CD4-positive, alpha-beta T cell treated with Interferon gamma for 1 hour (primary cell): ENCODE measurements at regions not wholly inside any gene's neighbourhood (a gene's known extent, or its start where the extent isn't known, plus 50 kb on each side); places are given as distances from the start of the nearest gene placed in this dataset.
"Not testable (repeated sequence)": the region's sequence is repeated elsewhere in the genome, so short reads cannot be mapped to it uniquely, and the experiment has no call there.

Experiments
- DNase-seq: peaks from one replicate; pipeline ENCODE4 v3.0.0-alpha.2; 2020

GRCh38 chr7:25456467-25457171 is 228.3 kb upstream of the NPVF start:
- no peak for DNase-seq

- no peak for DNase-seq
Measured at GRCh38 chr7:25459057-25459456, 230.8 kb upstream of the NPVF start.

DNA sequence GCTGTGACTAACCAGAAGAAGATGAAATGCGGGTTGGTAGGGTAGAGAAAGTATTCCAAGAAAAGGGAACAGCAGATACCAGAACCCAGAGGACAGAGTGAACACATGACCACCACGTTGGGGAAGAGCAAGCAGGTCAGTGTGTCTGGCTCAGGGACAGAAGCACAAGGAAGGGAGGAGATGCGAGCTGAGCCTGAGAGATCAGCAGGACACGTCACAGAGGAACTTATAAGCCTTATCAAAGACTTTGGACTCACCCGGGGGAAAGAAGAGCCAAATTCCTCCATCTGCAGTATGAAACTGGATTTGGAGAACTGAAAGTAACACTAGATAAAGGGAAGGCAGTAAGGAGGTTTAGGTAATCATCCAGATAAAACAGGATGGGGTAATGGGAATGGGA is 232.1 kb upstream of the NPVF start:
- DNase-seq = no peak

DNA sequence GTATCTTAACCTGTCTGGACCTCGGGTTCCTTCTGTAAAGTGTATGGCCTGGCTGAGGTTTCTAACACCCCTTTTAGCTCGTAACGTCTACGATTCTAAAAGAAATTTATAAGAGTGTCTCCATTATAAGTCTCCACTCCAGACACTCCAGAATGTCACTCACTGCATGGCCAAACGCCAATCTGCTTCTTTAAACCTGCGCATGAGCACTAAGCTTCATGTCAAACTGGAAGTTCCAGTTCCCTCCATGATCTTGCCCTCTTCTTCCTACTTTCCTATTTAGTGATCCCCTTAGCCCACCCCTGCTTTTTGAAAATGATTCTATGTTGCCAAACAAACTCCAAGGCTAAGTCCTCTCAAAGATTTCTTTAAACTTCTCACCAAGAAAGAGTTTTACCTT is 241.4 kb upstream of the NPVF start:
- DNase-seq = no peak

DNA sequence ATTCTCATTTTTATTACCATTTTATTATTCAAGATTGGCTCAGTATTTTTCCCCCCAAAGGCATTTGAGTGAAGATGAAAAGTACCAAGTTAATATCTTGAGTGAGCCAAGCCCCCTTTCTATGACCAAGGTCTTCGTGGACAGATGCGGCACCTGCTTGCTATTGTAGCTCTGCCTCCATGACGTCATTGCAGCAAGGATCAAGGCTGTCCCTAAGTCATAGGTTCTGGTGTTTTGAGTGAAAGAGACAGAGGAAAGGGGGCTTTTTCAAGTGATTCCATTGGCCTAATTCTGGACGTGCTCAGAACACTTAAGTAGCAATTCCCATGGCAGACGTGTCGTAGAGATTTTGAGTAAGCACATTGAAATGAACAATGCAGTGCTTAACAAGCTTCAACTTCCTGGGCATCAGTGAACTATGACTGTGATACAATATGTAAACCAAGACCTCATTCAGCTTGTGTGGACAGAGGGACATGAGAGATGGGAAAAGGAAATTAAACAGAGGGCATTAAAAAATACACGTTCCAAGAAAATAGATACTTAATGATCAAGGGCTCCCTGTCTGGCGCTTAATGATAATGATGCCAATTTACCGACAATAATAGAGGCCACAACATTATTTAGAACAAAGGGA is 248.7 kb upstream of the NPVF start:
- DNase-seq = no peak

DNA sequence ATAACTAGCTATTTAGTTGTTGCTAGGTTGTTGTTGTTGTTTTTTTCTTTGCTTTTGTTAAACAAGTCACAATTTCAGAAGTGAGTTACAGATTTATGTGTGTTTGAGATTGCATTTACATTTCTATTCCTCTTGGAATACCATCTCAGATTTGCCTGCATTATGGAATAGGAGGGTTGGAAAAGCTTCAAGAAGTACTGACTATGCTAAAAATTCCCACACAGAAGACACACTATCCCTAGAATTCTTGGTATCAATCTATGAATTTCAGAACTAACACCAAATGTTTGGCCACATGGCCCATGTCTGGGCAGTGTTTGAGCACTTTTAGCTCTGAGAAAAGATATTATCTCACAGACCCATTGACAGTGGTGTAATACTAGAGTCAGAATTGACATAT is 249.9 kb upstream of the NPVF start:
- DNase-seq = not testable (repeated sequence)

DNA sequence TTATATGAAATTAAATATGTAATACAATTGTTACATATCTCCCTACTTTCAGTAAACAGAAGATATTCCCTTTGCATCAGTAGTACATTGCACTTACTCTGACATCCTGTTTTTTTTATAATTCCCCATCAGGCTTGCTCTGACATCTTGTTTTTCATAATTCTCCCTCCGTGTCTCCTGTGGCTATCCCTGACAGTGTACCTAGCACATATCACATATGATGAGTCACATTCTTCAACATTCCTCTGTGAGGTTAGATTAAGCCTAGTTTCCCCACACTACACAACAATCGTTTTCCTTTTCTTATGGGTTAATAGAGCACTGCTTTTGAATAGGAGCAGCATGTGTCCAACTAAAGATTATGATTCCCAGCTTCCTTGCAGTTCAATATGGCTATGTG is 250.6 kb upstream of the NPVF start:
- DNase-seq = no peak

DNA sequence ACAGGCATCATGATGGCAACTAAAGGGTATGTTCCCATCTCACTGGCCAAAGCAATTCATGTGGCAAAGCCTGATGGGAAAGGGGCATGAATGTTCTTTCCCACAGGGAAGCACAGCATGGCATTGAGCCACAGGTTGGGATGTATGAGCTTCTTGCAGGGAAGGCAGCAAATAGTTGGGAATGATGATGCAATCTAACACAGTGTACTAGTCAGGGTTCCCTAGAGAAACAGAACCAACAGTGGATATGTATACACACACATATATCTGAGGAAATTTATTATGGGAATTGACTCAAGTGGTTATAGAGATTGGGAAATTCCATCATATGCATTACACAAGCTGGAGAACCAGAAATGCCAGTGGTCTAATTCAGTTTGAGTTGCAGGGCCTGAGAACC is 253.6 kb upstream of the NPVF start:
- DNase-seq = no peak

DNA sequence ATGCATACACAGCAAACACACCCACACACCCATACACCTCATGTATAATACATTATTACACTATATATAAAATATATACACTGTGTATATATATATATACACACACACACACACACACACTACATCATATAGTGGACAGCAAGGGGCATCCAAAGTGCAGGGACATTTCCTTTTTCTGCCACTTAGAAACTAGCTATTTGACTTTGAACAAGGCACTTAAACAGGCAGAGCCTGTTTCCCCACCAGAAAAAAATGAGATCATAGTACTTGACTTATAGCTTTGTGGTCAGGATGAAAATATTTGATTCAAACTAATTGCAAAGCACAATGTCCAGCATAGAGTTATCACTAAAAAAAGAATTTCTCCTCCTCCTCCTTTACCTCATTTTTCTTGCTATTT is 254.3 kb upstream of the NPVF start:
- no peak for DNase-seq

GRCh38 chr7:25485026-25485425 is 256.7 kb upstream of the NPVF start:
- no peak for DNase-seq

DNA sequence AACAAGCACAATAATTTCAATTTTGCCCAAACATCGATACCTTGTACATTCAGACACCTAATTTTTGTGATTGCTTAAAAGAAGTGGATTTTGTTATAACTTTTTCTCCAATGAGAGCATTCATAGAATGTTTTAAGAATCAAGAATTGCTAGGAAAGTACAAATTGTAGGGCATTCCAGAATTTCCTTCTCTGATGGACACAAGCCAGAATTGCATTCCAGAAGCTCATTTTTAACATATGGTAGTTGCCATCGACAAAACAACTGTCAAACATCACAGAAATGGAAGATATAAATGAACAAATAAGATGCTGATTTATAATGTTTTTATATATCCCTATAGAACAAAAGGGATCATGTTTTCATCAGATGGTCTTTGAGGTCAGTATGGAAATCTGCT is 258.4 kb upstream of the NPVF start:
- DNase-seq = no peak

- no peak for DNase-seq
Measured at GRCh38 chr7:25493805-25494366, 265.6 kb upstream of the NPVF start.

DNA sequence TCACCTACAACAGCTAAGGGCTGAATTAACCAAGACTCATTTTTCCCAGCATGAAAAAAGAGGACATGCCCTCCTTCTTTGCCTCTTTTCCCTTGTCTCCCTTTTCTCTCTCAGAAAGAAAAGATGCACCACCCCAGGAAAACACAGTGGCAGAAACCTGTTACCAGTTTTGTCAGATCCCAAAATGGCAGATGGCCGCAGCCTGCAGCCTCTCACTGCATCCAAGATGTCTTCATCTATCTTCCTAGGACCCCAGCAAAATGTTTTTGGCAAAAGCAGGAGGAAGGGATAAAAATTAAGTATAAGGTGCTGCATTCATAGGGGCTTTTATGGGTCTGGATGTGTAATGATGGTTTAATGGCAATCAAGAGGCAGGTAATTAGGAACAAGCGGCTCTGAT is 266.6 kb upstream of the NPVF start:
- no peak for DNase-seq

DNA sequence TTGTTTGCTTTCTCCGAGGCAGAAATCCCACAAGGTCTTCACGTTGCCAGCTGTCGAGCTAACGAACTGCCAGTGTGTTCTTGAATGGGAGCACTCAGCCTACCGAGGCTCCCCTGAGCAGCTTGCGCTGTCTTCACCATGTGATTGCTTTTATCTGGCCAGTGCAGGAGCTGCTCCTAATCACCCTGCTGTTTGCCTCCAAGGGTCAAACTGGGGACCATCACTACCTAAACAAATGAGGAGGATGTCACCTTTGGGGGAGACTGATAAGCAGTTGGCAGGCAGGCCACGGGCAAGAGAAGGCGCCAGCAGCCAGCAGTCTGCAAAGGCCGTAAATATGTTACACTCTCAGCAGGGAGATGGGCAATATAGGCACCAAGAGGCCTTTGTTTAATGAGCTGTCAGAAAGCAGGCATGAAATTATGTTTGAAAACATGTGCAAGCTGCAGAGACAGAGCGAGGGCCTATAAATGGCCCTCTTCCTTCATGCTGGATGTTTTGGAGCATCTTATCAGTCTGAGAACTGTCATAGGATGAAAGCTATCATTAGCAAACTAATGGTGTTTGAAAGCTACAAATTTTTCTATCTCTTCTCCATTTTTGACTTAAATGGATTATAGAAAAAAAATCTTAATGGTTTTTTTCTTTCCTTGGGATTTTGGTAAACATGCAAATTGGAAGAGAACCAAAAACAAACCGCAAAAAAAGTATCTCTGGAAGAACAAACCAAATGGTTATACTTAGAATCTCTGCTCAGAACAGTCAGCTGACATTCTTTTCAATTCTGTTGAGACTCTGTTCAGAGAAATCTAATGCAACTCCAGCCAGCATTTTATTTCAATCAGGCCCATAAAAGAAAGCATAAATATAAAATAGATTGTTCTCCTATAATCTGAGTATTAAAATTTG is 267.3 kb upstream of the NPVF start:
- no peak for DNase-seq

- peak; percentile 2 for DNase-seq
Measured at GRCh38 chr7:25496476-25497368, 268.4 kb upstream of the NPVF start.

GRCh38 chr7:25500393-25500921 is 272.2 kb upstream of the NPVF start:
- DNase-seq = no peak

- no peak for DNase-seq
Measured at GRCh38 chr7:25503306-25503705, 275.0 kb upstream of the NPVF start.

DNA sequence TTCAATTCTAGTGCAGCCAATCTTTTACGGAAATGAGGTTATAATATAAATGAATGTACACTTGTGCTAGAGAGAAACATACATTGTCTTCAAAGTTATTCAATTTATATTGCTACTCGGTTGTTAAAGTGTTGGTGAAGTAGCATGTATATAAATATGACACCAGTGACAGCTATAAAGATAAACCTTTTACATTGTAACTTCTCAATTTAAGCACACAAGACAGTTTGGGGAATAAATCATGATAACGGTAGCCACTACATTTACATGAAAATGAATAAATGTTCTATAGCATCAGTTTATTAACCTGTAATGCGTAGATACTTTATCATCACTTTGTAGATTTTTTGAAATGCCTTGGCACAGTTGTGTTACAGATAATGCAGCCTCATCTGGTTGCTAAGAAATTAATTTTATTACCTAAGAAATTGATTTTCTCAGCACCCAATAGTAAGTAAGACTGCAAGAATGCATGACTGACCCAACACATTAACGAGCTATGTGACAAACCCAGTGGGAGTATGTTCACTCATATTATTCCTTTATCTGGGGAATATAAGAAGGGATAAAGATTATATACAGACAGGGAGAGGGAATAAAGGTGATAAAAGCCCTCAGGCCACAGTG is 283.9 kb upstream of the NPVF start:
- no peak for DNase-seq

DNA sequence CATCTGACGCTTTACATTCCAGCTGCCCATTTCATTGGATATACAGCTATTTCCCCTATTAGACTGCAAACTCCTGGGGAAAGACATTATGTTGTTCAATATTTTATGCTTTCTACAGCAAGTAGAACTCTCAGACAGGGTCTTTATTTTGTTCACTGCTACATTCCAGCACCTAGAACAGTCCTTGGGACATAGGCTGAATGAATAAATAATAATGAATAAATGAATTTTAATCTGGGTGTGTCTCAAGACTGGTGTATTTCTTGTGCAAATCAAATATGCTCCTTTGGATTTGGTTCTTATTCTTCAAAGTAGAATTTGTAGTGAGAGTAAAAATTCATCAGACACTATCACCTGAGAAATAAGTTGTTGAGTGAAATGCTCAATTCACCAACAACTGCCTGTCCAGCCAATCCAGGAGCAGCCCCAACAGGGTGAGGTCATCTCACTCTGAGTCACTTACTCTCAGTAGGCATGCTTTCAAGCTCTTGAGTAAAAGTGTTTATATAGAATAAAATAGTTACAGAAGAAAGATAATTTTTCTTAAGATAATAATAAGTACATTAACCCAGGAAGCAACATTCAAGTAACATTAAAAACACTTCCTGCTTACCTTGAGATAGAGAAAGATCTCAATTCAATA is 287.5 kb upstream of the NPVF start:
- DNase-seq = no peak

DNA sequence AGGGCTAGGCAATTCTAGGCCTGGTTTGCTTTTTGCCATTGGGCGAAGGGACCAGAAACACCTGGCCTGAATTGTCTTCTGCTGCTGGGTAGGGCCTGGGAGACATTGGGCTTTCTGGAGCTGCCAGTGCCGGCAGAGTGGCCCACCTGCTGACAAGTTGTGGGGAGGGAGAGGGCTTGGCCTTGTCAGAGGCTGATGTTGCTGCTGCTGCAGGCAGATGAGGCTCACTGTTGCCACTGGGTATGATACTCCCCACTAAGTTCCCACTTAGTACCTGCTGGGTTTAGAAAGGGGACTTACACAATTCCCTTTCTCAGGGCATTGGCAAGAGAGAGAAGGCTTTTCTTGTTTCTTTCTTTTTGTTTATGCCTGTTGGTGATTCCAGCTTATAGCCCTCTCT is 289.6 kb upstream of the NPVF start:
- no peak for DNase-seq

- no peak for DNase-seq
Measured at GRCh38 chr7:25520017-25520416, 291.7 kb upstream of the NPVF start.
